Activated gamma-delta T cell (primary cell): ENCODE measurements at regions not wholly inside any gene's neighbourhood (a gene's known extent, or its start where the extent isn't known, plus 50 kb on each side); places are given as distances from the start of the nearest gene placed in this dataset.

Experiments used
- DNase-seq: peaks from one replicate; lab custom pipeline; 2025; lab: John Stamatoyannopoulos, UW

DNA sequence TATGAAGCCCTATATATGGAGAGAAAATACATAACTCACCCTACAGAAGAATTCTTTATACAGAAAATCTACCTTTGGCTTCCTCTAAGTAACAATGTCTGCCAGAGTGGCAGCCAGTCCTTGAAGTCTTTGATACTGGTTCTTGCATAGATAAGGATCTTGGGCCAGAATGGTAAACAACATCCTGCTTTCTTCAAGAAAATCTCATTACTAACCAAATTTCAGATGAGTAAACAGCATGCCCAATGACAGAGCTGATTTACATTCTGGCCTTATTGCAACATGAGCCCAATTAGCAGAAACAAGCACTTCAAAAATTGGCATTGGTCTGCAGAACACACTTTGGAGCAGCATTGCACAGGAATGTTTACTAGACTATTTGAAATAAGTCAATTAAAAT lies 336.5 kb upstream of the ST6GAL2 start:
- no peak for DNase-seq

DNA sequence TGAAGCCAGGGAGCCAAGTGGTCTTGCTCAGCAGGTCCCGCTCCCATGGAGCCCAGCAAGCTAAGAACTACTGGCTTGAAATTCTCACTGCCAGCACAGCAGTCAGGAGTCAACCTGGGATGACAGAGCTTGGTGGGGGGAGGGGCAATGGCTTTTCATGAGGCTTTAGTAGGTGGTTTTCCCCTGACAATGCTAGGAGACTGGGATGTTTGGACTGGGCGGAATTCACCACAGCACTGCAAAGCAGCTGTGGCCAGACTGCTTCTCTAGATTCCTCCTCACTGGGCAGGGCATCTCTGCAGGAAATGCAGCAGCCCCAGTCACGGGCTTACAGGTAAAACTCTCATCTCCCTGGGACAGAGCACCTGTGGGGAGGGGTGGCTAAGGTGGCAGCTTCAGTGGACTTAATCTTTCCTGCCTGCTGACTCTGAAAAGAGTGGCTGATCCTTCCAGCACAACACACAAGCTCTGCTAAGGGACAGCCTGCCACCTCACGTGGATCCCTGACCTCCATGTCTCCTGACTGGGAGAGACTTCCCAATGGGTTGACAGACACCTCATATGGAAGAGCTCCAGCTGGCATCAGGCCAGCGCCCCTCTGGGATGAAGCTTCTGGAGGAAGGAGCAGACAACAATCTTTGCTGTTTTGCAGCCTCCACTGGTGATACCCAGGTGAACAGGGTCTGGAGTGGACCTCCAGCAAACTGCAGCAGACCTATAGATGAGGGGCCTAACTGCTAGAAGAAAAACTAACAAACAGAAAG lies 349.7 kb upstream of the ST6GAL2 start:
- no peak for DNase-seq

DNA sequence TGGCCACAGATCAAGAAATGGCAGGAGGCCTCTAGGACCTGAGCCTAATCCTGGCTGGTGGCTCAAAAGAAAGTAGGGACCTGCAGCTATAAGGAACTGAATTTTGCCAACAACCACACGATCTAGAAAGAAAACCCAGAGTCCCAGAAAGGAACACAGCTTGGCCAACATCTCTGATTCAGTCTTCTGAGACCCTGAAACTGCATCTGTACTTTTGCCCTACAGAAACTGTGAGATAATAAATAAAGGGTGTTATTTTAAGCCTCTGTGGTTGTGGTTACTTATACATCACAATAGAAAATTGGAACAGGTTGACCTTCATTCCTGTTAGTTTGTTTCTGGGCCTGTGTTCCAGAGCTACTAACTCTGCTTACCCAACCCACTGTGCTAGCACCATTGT lies 356.8 kb upstream of the ST6GAL2 start:
- DNase-seq: no peak

DNA sequence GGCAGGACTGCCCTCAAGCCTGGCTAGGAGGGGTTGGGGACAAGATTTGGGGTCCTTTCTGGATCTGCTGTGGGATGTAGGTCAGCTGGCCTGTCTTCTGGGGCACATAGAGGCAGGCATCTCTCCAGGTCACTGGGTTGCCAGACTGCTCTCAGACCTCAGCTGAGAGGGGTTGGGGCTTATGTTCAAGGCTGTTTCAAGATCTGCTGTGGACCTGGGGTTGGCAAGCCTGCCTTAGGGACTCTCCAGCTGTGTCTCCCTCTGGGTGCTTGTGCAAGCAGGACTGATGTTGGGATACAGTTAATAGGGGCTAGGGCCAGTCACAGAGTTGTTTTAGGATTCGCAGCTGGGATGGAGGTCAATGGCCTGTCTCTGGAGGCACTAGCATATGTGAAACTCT lies 363.0 kb upstream of the ST6GAL2 start:
- DNase-seq: no peak

DNA sequence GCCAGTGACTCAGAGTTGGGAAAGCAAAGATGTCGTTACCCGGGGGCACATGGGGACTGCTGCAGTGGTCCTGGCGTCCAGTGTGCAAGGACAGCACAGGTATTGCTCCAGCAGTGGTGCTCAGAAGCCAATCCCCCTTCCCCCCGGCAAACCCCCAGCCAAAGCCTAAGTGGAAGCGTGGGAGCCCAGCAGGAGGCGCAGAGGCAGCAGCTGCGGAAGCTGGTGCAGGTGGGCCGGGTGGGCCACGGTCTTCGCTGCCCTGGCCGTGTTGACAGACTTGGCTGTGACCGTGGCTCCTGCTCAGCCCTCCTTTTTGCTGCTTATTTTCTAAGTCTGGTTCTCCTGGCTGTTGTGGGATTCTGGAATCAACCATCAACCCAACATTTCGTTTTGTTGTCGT lies 369.8 kb upstream of the ST6GAL2 start:
- DNase-seq: no peak

DNA sequence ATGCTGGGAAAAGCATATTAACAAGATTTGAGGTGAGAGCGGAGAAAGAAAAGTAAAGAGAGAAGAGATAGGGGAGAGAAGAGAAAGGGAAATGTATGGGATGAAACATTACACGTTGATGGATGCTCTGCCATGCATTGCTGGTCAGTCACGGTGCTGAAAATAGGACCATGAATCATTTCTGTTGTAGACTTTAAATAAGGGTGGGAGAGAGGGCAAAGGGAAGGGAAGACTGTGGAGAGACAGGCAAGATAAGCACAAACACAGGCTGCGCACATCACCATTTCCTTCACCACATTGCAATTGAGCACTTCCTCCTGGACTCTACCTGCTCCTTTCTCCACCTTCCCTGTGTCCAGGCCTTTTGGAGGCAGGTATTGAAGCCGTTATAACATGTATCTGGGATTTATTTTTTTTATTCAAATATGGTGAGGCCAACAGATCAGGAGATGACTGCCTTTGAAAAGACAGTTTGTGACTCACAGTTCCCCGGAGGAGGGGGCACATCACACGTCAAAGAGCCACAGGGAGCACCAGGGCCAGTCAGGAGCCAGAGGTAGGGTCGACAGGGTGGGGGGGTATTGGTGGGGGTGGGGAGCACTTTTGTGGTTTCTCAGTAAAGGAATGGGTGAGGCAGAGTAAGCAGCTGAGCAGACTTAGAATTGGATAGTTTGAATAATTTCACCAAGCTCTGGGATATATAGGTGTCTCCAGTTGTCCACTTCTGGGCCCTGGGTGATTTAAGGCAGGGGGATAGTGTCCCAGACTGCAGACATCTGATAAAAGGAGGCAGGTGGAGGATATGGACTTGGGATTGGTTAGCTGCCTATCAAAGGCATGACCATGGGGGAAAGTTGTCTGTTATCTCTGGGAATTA lies 372.8 kb upstream of the ST6GAL2 start:
- DNase-seq: no peak

DNA sequence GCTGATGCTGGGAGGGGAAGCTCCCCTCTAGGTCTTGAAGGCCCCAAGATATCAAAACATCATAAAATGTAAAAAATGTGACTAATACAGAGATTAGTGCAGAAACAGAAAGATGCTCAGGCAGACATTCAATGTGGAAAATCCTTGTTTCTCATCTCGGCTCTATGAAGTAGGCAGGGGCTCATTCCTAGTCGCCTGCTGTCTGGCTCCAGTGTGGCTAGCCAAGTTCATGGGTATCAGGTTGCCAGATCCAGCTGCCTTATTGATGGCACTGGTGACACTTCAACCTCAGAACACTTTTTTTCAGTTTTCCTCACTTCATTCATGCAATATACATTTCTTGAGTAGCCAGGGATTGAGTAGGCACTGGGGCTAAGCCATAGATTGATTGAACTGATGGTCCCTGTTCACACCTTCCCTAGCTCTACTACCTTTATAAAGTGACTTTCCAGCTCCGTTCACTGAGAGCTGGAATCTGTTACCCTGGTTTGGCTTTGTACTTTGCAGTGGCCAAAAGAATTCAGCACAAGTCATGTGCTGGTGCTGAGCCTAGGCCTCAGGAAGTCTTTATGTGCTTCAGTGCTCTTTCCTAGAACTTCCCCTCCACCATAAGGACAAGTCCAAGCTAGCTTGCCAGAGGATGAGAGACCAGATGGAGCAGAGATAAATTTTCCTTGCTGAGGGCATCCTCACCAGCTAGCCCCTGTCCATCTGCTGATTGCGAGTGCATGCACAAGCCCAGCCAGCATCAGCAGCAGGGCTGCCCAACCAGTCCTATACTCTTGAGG lies 373.6 kb upstream of the ST6GAL2 start:
- no peak for DNase-seq

DNA sequence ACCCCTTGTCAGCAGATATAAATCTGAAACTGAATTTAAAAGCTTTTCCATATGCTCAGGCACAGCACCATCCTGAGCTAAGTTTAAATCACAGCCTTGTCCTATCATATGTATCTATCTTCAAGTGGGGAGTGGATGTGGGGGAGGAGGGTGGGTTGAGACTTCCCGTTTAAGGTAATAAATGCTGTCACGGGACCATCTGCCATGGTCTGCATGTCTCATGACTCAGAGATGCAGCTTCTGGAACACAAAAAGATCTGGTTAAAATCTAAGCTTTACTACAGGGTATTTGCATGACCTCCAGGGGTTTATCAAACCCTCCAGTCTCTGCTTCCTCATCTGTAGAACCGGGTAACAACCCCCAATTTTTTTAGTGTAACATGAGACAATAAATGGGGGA lies 377.7 kb upstream of the ST6GAL2 start:
- DNase-seq: no peak

DNA sequence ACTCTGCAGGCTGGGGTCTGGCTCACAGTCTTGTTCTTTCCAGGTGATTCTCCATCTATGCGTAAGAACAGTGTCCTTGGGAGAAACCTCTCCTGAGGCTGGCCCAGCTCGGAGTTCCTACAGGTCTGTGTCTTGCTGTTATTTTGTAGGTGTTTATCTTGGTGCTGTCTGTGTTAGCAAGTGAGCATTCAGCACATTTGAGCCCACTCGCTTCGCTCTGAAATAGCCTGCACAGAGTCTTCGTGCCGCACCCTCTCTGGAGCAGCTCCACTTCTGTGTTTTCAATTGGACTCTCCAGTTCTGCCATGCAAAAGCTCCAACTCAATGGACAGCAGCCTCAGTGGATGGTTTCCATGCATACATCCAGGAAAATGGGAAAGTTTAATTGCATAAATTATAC lies 378.2 kb upstream of the ST6GAL2 start:
- no peak for DNase-seq

DNA sequence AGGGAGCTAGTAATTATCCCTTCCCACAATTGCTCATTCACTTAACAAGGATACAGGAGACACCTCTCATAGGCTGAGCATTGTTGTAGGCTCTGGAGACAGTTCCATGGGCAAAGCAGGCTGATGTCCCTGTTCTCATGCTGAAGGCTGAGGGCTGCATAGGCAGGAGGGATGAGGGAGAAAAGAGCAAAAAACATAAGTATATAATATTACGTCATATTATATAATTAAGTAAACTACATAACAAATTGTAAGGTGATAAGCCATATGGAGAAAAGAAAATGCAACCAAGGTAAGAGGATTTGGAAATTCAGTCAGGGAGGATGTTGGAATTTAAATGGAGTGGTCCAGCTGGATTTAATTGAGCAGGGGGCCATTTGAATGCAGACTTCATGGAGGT lies 380.6 kb upstream of the ST6GAL2 start:
- no peak for DNase-seq

DNA sequence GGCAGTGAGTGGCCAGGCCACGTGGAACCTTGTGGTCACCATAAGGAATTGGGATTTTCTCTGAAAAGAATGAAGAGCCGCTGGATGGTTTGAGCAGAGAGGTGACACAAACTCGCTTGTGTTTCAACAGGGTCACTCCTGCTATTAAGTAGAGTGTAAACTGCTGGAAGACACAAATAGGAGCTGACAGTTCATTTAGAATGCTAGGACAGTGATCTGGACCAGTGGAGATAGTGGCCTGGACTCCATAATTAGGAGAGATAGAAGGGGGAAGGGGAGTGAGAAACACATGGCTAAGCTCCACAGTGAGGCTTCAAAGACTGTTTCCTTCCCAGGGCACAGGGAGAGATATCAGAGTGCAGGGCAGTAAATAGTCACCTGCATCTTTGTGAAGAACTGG lies 381.1 kb upstream of the ST6GAL2 start:
- no peak for DNase-seq

DNA sequence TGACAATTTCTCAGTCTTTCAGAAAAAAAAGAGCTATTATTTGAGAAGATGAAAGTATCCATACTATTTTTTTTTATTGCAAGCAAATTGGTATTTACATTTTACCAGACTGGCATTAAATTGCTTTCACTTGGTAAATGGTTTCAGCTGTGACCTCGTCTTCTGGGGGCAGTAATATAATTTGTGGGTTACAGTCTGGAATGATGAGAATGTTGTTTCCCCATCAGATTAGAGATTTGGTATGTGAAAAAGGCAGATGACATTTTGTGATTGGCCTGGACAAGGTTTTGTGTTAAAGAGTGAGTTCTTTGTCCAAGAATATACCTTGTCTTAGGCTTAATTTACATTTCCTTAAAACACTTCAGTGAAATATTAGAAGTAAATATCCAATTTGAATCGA lies 390.1 kb upstream of the ST6GAL2 start:
- DNase-seq: no peak

DNA sequence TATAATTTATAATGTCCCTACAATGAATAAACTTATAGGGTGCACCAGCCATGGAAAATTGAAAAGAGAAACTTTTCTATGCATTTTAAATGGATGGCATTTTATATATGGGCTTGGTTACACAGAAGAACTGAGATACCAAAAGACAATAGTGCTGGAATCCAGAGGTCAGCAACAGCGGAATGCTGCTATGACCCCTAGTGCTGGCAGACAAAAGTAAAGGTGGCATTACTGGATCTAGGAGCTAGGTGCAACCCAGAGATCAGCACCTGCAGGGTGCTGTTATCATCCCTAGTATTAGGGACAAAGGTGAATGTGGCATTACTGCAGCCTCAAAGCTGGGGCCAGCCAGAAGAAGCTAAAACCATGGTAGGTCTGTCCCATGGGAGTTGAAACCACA lies 392.7 kb upstream of the ST6GAL2 start:
- DNase-seq: no peak

DNA sequence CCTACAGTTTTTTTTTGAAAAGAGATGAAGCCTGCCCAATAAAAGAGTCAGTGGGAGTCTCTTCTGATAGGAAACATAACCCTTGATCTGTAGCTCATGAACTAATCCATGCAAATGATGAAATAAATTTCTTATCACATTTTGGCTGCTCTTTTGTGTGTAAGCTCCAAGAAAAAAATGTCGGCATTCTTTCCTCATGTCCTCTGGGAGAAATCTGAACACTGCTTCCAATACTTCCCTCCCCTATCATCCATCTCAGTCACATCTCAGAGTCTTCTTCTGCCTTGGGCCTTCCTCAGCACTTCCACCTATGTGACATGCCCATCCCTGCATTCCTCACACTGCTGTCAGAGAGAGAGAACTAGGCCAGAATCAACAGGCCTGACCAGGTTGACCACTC lies 395.7 kb upstream of the ST6GAL2 start:
- DNase-seq: no peak

DNA sequence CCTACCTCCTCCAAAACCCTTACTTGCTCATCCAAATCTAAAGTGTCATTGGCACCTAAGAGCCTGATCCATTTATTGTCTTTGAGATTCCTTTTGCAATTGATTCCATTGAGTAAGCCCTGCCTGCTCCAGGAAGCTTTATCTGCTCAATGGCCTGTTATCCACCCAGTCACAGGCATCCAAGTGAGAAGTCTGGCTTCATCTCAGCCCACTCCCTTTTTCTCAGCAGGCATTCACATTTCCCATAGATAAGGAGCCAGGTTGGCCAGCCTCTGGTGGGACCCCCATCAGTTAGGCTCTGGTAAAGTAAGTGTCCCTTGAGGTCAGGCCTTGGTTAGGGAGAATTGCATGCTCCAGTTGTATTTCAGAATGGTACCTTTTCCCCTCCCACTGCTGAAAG lies 396.2 kb upstream of the ST6GAL2 start:
- no peak for DNase-seq

DNA sequence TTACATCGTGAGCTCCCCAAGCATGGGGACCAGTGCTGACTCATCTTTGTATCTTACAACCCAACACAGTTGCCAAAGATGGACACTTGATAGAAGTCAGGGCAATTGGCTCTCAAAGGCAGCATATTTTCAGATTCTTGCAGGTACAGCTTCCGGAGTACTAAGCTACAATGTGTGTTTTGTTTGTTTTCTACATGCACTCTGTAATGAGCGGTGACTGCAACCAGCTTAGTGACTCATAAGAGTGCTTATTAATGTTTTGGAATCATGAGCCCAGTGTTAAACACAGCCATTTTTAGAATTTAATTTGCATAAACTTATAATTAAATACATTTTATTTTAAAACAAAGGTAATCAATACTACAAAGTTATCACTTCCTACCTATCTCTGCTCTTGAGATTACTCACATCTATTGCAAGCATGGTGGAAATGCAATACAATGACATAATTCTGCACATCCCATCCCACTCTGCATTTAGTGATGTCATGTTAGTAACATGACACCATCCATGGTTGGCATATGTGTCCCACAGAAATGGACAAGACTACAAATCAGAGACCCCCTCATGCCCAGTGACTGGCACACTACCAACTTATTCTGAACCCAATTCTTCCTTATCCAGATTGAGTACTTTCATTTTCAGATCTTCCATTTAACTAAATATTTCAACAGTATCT lies 399.8 kb upstream of the ST6GAL2 start:
- DNase-seq: no peak

DNA sequence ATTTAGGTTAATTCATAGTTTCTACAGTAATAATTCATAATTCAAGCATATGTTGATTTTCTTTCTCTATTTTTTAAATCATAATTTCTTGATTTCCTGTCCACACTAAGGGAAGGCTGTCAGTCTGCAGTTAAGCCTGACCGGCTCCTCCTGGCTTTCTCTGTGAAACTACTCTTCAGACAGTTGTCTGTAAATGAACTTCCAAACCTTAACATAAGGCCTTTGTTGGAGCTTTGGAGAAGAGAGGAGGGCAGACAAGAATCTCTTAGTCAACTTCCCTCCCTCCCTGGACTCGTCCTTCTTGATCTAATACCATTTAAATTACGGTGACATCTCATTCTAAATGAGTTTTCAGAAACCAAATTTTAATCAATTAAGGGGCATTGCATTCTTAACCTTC lies 404.1 kb upstream of the ST6GAL2 start:
- DNase-seq: no peak

DNA sequence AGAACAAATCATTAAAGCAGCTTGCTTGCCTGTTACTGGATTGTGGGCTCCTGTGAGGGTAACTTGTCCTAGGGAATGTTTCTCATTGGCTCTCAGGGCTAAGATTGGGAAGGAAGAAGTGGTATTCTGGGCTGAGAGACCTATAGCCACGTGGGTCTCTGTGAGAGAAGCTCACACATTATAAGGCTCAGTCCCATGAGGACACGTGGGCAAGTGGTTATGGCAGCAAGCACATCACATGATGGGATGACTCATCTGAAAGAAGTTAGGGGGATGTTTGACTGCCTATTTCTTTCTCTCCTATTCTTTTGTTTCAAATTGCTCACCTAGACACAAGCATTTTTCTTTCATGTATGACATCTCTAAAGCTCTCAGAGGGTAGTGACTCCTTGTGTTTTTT lies 418.0 kb upstream of the ST6GAL2 start:
- DNase-seq: no peak

DNA sequence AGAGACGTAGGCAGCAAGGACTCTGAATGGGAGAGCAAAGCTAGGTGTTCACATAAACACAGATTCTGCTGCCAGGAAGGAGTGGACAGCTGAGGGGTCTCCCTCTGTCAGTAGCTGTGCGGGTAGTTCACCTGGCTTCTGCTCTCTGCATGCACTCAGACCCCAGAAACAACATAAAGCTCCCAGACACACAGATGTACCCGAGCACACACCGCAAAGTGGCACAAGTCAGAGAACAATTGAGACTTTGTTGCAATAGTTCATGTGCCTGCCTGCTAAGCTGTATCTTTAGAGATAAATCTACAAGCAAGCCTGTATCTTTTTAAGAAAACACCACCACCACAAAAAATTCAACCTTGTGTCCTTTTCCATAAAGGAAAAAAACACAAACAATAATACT lies 420.0 kb upstream of the ST6GAL2 start:
- no peak for DNase-seq

DNA sequence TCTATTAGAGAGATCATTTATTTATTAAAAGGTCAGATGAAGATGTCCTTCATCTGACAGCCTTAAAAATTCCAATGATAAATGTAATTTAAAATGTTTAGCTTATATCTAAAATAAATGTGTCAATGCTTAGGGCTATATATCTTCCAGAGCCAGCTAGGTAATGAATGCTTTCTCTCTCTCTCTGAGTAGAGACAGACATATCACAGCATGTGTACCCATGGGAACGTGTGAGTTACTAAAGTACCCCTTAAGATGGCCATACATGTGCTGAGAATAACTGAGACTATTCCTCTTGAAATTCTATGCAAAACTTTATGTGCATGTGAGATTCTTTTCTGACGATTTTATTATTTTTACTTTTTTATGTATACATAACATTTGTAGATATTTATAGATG lies 420.9 kb upstream of the ST6GAL2 start:
- DNase-seq: no peak

DNA sequence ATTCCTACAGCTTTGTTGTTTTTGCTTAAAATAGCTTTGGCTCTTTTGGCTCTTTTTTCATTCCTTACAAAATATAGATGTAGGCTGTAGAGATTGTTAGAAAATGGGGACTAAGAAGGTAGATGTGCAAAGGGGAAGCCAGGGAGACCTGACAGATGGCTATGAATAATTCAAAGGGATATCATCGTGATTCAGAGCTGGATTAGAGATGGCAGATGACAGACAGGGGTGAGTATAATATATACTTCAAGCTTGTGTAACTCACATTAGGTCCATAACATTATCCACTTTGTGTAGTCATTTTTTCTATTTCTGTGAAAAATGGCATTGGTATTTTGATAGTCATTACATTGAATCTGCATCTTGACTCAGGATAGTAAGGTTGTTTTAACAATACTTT lies 422.9 kb upstream of the ST6GAL2 start:
- DNase-seq: no peak

DNA sequence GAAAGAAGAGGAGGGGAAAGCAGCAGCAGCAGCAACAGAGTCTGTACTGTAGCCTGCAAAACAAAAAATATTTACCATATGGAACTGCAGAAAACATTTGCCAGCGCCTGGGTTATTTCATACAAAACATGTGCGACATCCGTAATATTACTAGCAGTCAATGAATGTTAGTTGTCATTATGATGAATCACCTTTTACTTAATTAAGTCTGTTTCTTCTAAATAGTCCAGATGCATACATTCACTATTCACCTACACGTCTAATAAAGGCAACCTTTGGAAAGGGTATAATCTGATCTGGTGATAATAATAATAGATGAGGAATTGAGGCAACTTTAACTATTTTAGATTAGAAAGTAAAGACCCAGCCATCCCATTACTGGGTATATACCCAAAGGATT lies 426.3 kb upstream of the ST6GAL2 start:
- no peak for DNase-seq
